HG03103 (cell line): ENCODE measurements at regions not wholly inside any gene's neighbourhood (a gene's known extent, or its start where the extent isn't known, plus 50 kb on each side); places are given as distances from the start of the nearest gene placed in this dataset.
A peak's percentile ranks its signal among the peaks of the same experiment; 100 is the strongest.

Source experiments
- ATAC-seq: cut with Tn5 transposase; IDR thresholded peaks from one replicate; pipeline ENCODE4 v1.9.1; 2021; ENCODE audit warnings: low read depth; ENCODE audit not compliant: unreplicated experiment

DNA sequence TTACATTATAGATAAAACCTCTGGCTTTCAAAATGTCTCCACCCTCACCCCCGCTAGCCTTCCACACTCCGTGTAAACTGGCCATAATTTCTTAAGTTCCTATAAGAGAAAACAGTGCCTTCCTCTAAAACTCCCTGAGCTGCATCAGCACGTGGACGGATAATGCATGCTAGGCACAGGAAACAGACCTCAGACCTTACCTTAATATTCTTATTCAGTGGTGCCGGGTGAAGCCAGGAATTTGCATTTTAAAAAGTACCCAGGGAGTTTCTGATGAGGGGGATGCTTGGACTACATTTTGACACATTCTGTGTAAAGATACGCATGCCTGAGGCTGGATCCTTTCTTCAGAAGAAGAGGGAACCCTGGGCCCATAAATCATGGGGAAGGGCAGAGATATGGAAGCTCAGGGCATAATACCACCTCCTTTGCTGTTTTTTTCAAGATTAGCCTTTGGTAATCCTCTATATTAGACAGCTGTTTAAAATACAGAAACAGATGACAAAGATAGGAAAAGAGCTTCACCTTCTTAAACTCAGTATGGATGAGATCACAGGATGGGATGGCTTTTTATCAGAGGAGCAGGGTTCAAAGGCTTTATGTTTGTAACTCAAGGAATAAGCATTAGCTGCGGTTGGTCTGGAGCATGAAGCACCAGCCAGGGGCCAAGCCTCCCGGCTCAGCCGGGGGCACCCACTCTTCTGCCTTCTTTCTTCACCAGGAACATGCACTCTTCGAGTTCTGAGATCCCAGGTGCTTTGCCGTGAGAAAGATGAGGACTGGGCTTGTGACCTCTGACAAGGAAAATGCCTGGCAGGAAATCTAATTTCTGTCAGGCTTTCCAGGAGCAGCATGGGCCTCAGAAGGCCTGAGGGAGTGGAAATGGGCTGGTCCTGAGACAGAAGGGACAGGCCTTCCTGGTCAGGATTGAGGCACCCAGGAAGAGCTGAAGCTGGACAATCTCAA, 218.1 kb upstream of the SOX4 start:
- ATAC-seq: no peak

GRCh38 chr6:21377356-21377755, 216.2 kb upstream of the SOX4 start:
- ATAC-seq: no peak

- no peak for ATAC-seq
Measured at GRCh38 chr6:21381331-21381963, 212.1 kb upstream of the SOX4 start.

- no peak for ATAC-seq
Measured at GRCh38 chr6:21382821-21383449, 210.6 kb upstream of the SOX4 start.

DNA sequence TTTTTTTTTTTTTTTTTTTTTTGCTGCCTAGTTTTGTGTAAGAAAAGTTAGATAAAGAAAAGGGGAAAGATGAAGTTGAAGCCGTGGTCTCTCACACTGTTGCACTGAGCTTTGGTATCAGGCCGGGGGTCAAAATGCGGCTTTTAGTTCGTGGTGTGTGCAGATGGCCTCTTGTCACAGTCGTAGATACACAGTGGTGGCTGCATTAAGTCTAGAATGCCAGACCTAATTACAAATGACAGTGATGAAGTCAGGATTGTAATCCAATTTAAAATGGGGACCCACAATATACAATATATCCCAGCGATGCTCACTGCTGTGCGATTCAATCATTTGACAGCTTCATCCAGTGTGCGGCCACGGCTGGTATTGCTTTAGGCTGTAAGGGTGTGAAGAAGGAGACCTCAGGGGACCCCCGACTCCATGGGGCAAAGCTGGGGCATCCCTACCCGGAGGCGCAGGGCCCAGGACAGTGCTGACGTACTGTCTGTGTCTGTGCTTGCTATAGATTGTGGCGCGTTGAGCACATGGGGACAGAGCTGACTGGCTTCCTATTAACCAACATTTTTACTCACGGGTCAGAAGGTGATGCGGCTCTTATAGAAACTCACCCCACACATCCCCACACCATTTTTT, 210.0 kb upstream of the SOX4 start:
- ATAC-seq: no peak

GRCh38 chr6:21384216-21384615, 209.3 kb upstream of the SOX4 start:
- no peak for ATAC-seq

DNA sequence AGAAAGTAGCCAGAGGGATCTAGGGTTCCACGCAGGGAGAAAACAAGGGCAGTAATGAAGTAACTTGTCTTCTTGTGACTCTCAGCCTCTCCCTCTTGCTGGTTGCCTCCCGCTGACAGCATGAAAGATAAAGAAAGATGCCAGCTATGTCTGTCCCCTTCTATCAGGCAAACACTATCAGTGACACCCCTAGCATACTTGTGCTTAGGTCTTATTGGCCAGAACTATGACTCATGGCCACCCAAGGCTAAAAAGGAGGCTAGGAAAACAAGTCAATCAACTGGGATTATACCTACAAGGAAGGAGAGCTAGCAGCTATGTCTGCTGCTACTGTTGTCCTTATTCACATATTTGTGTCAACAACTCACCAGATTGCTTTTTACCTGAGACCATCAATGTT, 206.8 kb upstream of the SOX4 start:
- ATAC-seq: no peak

GRCh38 chr6:21390532-21391213, 202.9 kb upstream of the SOX4 start:
- no peak for ATAC-seq

DNA sequence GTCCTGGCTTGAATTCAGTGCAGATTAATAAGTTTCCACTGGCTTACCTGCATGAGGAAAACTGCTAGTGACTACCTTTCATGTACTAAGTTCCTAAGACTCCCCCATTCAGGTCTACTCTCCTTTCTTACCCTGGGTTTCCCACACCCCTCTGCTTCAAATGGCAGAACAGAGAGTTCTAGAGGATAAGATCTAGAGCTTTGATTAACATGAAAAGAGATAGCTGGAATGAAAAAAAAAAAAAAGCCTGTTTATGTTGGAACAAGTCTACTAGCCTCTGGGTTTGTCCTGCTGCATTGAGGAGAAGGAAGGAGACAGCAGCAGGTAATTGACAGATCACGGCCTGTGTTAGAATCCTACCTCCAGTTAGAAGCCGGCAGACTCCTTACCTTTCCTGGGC, 201.4 kb upstream of the SOX4 start:
- no peak for ATAC-seq

DNA sequence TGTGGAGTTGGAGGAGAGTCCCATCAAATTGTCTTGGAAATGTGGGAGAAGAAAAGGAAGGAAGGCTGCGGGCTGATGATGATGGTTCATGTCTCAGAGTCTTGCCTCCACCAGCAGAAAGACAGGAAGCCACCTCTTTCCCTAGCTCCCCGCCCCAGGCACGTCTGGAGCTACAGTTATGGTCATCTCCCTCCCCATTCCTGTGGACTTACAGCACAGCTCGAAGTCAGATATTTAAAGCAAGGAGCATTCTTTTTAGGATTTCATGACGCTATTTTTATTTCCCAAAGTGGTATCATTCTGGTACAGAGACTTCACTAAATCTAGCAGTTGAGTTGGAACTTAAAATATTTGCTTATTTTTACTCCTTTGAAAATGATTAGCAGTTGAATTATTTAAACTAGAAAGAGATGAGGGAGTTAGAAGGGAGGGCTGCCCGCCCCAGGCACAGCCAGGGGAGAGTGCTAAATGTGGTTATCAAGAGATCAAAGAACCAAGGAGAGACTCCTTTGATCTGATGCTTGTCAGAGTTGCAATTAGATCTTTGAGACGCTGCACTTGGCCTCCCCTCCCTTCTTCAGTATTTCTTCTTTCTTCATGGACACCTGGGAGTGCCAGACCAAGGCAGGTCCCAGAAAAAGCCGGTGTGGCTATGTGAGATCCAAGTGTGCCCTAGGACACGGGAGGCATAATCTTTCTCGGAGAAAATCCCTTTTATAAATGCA, 199.9 kb upstream of the SOX4 start:
- ATAC-seq: no peak

GRCh38 chr6:21395121-21395520, 198.4 kb upstream of the SOX4 start:
- ATAC-seq: no peak

DNA sequence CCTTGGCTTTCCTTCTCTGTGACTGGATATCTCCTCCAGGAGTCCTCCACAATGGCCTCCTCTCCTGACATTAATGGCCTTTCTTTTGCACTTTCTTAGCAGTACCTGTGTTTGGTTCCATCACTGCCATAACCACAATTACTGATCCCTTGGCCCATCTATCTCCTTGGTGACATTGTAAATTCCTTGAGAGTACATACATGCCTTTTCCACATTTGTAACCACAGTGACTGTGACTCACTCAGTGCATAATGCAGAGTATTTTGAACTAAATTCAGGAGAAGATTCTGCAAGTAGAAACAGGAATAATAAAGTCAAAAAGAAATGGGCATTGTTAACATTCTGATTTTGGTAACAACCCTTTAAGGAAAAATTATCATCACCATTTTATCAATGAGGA, 197.2 kb upstream of the SOX4 start:
- no peak for ATAC-seq

DNA sequence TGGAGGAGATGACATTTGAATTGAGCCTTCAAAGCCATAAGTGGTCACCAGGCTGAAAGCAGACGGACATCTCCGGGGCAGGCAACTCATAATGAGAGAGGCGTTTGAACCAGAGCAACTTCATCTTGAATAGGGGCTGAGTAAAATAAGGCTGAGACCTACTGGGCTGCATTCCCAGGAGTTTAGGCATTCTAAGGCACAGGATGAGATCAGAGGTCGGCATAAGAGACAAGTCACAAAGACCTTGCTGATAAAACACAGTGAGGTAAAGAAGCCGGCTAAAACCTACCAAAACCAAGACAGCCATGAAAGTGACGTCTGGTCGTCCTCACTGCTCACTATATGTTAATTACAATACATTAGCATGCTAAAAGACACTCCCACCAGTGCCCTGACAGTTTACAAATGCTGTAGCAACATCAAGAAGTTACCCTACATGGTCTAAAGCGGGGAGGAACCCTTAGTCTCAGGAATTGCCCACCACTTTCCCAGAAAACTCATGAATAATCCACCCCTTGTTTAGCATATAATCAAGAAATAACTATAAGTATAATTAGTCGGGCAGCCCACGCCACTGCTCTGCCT, 194.7 kb upstream of the SOX4 start:
- no peak for ATAC-seq

DNA sequence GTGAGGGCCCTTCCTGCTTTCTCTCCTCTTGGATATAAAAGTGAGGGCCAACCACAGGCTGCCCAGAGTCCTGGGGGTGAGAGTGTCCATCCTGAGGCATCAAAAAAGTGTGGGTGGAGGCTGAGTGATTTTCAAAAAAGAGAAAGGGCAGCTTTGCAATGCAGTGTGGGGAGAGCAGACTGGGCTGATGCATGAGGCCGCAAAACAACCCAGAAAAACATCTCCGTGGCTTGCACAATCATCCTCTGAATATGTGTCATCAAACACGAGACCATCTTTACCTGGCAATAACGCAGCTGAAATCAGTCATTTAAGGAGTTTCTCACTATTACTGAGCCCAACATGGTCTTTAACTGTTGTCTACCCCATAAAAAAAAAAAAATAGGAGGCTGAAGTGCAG, 191.2 kb upstream of the SOX4 start:
- peak; percentile 51 for ATAC-seq

GRCh38 chr6:21404577-21404976, 189.0 kb upstream of the SOX4 start:
- peak; percentile 57 for ATAC-seq

DNA sequence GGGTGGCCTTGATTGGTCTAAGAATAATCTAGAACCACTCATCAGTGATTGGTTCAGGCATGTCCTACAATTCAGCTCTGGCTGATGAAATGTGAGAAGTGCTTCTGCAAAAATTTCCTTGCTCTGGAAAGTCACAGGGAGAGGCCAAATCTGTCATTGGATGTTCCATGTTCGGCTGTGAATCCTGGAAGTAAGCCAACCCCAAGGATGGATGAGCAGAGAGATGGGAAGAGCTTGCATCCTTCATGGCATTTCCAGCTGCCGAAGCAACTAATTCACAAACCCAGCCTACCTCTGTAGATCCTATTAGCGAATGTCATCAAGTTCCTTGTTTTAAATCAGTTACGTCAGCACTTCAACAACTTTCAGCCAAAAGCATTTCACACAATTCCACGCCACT, 187.2 kb upstream of the SOX4 start:
- no peak for ATAC-seq

GRCh38 chr6:21409231-21409630, 184.3 kb upstream of the SOX4 start:
- no peak for ATAC-seq

DNA sequence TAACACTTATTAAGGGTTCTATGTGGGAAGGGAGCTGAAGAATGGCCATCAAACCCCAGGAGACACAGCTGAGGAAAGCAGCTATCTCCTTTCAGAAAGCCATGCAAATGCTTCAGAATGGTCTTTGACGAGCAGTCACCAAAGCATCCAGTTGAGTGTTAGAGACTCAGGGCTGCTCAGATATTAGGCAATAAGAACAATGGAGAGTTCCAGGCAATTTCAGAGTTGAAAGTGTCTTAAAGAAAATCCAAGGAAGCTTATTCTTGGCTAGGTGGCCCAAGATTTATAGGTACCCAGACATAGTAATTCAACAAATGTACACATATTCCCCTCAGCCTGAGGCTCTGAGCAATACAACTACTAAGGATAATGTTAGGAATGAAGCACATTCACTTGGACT, 180.1 kb upstream of the SOX4 start:
- no peak for ATAC-seq

- no peak for ATAC-seq
Measured at GRCh38 chr6:21414065-21414464, 179.5 kb upstream of the SOX4 start.
